MM.1S (cell line): ENCODE measurements at regions not wholly inside any gene's neighbourhood (a gene's known extent, or its start where the extent isn't known, plus 50 kb on each side); places are given as distances from the start of the nearest gene placed in this dataset.

Source experiments
- EZH2 ChIP-seq: fragments of 300-600 bp; sonication (generic); optimal IDR thresholded peaks from 2 replicates; pipeline ENCODE3; 2017; ENCODE audit warnings: low read depth, mild to moderate bottlenecking, antibody characterized with exemption, low read length, mixed read lengths
- EZH2phosphoT487 ChIP-seq: fragments of 300-600 bp; sonication (generic); IDR thresholded peaks from 2 replicates; pipeline ENCODE4 v1.6.1; 2018; ENCODE audit warnings: antibody characterized with exemption, low read length
- TF ChIP-seq, protein P1 (sequence below): fragments of 300-600 bp; sonication (generic); IDR thresholded peaks from 2 replicates; pipeline ENCODE4 v1.5.1; 2016; ENCODE audit warnings: antibody characterized with exemption, low read length, mixed read lengths

DNA sequence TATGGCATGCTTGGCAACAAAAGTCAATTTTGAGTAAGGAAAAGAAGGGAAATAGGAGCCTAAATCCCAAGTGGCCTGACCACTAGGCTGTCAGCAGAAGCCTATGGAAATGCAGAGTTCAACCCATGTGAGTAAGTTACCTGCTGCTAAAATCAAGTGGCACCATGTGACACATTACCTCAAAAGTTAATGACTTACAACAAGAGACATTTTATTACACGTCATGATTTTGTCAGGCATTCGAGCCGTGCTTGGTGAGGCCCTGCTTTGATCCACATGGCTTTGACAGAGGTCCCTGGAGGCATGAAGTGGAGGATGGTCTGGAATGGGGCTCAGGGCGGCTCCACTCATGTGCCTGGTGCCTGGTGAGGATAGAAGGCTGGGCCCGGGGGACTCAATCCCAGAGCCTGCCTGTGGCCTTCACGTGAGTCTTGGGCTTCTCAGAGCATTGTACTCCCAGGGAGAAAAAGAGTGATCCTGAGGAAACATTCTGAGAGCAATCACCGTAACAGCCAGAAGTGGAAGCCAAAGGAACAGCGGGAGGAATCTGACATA is 339.1 kb upstream of the B3GAT1 start:
- TF ChIP-seq, protein P1, sequence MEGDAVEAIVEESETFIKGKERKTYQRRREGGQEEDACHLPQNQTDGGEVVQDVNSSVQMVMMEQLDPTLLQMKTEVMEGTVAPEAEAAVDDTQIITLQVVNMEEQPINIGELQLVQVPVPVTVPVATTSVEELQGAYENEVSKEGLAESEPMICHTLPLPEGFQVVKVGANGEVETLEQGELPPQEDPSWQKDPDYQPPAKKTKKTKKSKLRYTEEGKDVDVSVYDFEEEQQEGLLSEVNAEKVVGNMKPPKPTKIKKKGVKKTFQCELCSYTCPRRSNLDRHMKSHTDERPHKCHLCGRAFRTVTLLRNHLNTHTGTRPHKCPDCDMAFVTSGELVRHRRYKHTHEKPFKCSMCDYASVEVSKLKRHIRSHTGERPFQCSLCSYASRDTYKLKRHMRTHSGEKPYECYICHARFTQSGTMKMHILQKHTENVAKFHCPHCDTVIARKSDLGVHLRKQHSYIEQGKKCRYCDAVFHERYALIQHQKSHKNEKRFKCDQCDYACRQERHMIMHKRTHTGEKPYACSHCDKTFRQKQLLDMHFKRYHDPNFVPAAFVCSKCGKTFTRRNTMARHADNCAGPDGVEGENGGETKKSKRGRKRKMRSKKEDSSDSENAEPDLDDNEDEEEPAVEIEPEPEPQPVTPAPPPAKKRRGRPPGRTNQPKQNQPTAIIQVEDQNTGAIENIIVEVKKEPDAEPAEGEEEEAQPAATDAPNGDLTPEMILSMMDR = no peak
- TF ChIP-seq EZH2 (no peak), EZH2phosphoT487 (no peak)
